ENCODE measurements at regions not wholly inside any gene's neighbourhood (a gene's known extent, or its start where the extent isn't known, plus 50 kb on each side); places are given as distances from the start of the nearest gene placed in this dataset.

DNA sequence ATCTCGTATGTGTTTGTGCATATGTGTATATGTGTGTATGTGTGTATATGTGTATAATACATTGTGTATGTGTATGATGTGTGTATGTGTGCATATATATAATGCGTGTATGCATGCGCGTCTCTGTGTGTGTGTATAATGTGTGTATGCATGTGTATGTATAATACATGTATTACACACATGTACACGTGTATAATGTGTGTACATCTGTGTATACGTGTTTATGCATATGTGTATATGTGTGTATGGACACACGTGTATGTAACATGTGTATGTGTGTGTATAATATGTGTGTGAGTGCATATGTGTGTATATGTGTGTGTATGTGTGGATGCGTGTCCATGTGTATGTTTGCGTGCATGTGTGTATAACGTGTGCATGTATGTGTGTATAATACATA is 433.7 kb upstream of the RBFOX1 start:
- TF ChIP-seq, protein P1, sequence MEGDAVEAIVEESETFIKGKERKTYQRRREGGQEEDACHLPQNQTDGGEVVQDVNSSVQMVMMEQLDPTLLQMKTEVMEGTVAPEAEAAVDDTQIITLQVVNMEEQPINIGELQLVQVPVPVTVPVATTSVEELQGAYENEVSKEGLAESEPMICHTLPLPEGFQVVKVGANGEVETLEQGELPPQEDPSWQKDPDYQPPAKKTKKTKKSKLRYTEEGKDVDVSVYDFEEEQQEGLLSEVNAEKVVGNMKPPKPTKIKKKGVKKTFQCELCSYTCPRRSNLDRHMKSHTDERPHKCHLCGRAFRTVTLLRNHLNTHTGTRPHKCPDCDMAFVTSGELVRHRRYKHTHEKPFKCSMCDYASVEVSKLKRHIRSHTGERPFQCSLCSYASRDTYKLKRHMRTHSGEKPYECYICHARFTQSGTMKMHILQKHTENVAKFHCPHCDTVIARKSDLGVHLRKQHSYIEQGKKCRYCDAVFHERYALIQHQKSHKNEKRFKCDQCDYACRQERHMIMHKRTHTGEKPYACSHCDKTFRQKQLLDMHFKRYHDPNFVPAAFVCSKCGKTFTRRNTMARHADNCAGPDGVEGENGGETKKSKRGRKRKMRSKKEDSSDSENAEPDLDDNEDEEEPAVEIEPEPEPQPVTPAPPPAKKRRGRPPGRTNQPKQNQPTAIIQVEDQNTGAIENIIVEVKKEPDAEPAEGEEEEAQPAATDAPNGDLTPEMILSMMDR (IDR thresholded peaks at IDR 0.05) = no peak
- TF ChIP-seq POLR2A (IDR thresholded peaks at IDR 0.05) = no peak

Measured in vagina (tissue), 2 donors.